Stimulated activated CD4-positive, alpha-beta T cell treated with anti-CD3 and anti-CD28 coated beads, Interleukin-15, amount 100 ng/mL, for 48 hours (primary cell): ENCODE measurements at regions not wholly inside any gene's neighbourhood (a gene's known extent, or its start where the extent isn't known, plus 50 kb on each side); places are given as distances from the start of the nearest gene placed in this dataset.
"Not testable (repeated sequence)": the region's sequence is repeated elsewhere in the genome, so short reads cannot be mapped to it uniquely, and the experiment has no call there.

Experiments used
- DNase-seq, 2 donors: peaks; one replicate each; pipeline ENCODE4 v3.0.0-alpha.2; 2020; ENCODE audit warnings: low read depth in 2 of 2

GRCh38 chr6:91926827-91927226 lies 1340.0 kb upstream of the MAP3K7 start:
- DNase-seq = no peak

- no peak for DNase-seq
Measured at GRCh38 chr6:91926361-91926760, 1339.5 kb upstream of the MAP3K7 start.

GRCh38 chr6:91911945-91912344 lies 1325.1 kb upstream of the MAP3K7 start:
- no peak for DNase-seq

GRCh38 chr6:91904586-91905164 lies 1317.8 kb upstream of the MAP3K7 start:
- DNase-seq = no peak

GRCh38 chr6:91895599-91896285 lies 1308.9 kb upstream of the MAP3K7 start:
- no peak for DNase-seq

- no peak for DNase-seq
Measured at GRCh38 chr6:91886183-91886795, 1299.4 kb upstream of the MAP3K7 start.

GRCh38 chr6:91881791-91882190 lies 1294.9 kb upstream of the MAP3K7 start:
- not testable (repeated sequence) for DNase-seq

- no peak for DNase-seq
Measured at GRCh38 chr6:91879386-91879995, 1292.6 kb upstream of the MAP3K7 start.

GRCh38 chr6:91877994-91878393 lies 1291.1 kb upstream of the MAP3K7 start:
- DNase-seq = no peak

GRCh38 chr6:91874971-91875370 lies 1288.1 kb upstream of the MAP3K7 start:
- no peak for DNase-seq

GRCh38 chr6:91868539-91869202 lies 1281.8 kb upstream of the MAP3K7 start:
- no peak for DNase-seq

GRCh38 chr6:91865889-91866288 lies 1279.0 kb upstream of the MAP3K7 start:
- no peak for DNase-seq

GRCh38 chr6:91864911-91865310 lies 1278.0 kb upstream of the MAP3K7 start:
- DNase-seq = no peak

GRCh38 chr6:91860541-91861335 lies 1273.9 kb upstream of the MAP3K7 start:
- no peak for DNase-seq

- DNase-seq = no peak
Measured at GRCh38 chr6:91852252-91852651, 1265.4 kb upstream of the MAP3K7 start.

- DNase-seq = no peak
Measured at GRCh38 chr6:91834813-91835212, 1247.9 kb upstream of the MAP3K7 start.

- DNase-seq = no peak
Measured at GRCh38 chr6:91827151-91827550, 1240.3 kb upstream of the MAP3K7 start.

GRCh38 chr6:91826128-91826527 lies 1239.3 kb upstream of the MAP3K7 start:
- DNase-seq = no peak

GRCh38 chr6:91824331-91824730 lies 1237.5 kb upstream of the MAP3K7 start:
- DNase-seq = no peak

GRCh38 chr6:91822581-91822980 lies 1235.7 kb upstream of the MAP3K7 start:
- no peak for DNase-seq

GRCh38 chr6:91816335-91816734 lies 1229.5 kb upstream of the MAP3K7 start:
- no peak for DNase-seq

- no peak for DNase-seq
Measured at GRCh38 chr6:91813641-91814040, 1226.8 kb upstream of the MAP3K7 start.
